Left ventricle myocardium inferior (tissue), 1 donor: ENCODE measurements at regions not wholly inside any gene's neighbourhood (a gene's known extent, or its start where the extent isn't known, plus 50 kb on each side); places are given as distances from the start of the nearest gene placed in this dataset.

ENCODE experiments used
- DNase-seq: peaks from one replicate; pipeline ENCODE4 v3.0.0-alpha.2; 2020
- H3K27ac ChIP-seq: fragments of 200-600 bp; replicated peaks from 2 replicates; pipeline ENCODE4 v1.8.0; 2021
- H3K27me3 ChIP-seq: fragments of 200-600 bp; 2 replicates; pipeline ENCODE4 v1.8.0; 2021; ENCODE audit warnings: low read depth
- H3K36me3 ChIP-seq: fragments of 200-600 bp; 2 replicates; pipeline ENCODE4 v1.8.0; 2021
- H3K4me1 ChIP-seq: fragments of 200-600 bp; 2 replicates; pipeline ENCODE4 v1.8.0; 2021
- H3K4me3 ChIP-seq: fragments of 200-600 bp; 2 replicates; pipeline ENCODE4 v1.8.0; 2021; ENCODE audit warnings: mild to moderate bottlenecking, moderate library complexity
- H3K9me3 ChIP-seq: fragments of 200-600 bp; replicated peaks from 2 replicates; pipeline ENCODE4 v1.8.0; 2021
- CTCF ChIP-seq: fragments of 200-600 bp; IDR thresholded peaks from 2 replicates; pipeline ENCODE4 v1.8.0; 2021; ENCODE audit warnings: antibody characterized with exemption, mild to moderate bottlenecking, borderline replicate concordance
- intact Hi-C: fragments of 100-400 bp; cut with micrococcal nuclease; formaldehyde crosslinking; loops from one replicate; pipeline ENCODE4 v1.11.0; 2022
- donor health status: DM: no; HTN: yes; CAD: no; lungs with severe emphysema.

GRCh38 chr2:196354186-196354585 lies 182.8 kb upstream of the STK17B start:
- Histone ChIP-seq H3K27ac (no peak overlapping the region), H3K27me3 (no peaks in the 10 kb centered on the region), H3K4me1 (peaks cover 35% of the 10 kb centered on the region), H3K36me3 (peaks cover 6% of the 10 kb centered on the region), H3K9me3 (peaks cover 11% of the 10 kb centered on the region), H3K4me3 (no peak overlapping the region)
- TF ChIP-seq CTCF: no peak
- DNase-seq: no peak
- intact Hi-C loops: no loop called here

GRCh38 chr2:196356332-196356731 lies 185.0 kb upstream of the STK17B start:
- intact Hi-C loops: no loop called here
- no peak for DNase-seq
- Histone ChIP-seq H3K4me3 (peak overlapping the region; percentile 60), H3K9me3 (peaks cover 11% of the 10 kb centered on the region), H3K36me3 (peaks cover 6% of the 10 kb centered on the region), H3K27ac (no peak overlapping the region), H3K4me1 (peaks cover 20% of the 10 kb centered on the region), H3K27me3 (no peaks in the 10 kb centered on the region)
- TF ChIP-seq CTCF: no peak

GRCh38 chr2:196360650-196361049 lies 189.3 kb upstream of the STK17B start:
- intact Hi-C loops: no loop called here
- no peak for TF ChIP-seq CTCF
- Histone ChIP-seq H3K9me3 (no peaks in the 10 kb centered on the region), H3K27me3 (no peaks in the 10 kb centered on the region), H3K36me3 (no peaks in the 10 kb centered on the region), H3K4me1 (peaks cover 39% of the 10 kb centered on the region), H3K27ac (peak overlapping the region; percentile 77), H3K4me3 (peak overlapping the region; percentile 60)
- no peak for DNase-seq

GRCh38 chr2:196361606-196362326 lies 190.4 kb upstream of the STK17B start:
- TF ChIP-seq CTCF: no peak
- Histone ChIP-seq H3K4me3 (peak overlapping the region; percentile 60), H3K27me3 (no peaks in the 10 kb centered on the region), H3K9me3 (no peaks in the 10 kb centered on the region), H3K36me3 (no peaks in the 10 kb centered on the region), H3K27ac (peak overlapping the region; percentile 77), H3K4me1 (peaks cover 42% of the 10 kb centered on the region)
- intact Hi-C loops: no loop called here
- DNase-seq: no peak

DNA sequence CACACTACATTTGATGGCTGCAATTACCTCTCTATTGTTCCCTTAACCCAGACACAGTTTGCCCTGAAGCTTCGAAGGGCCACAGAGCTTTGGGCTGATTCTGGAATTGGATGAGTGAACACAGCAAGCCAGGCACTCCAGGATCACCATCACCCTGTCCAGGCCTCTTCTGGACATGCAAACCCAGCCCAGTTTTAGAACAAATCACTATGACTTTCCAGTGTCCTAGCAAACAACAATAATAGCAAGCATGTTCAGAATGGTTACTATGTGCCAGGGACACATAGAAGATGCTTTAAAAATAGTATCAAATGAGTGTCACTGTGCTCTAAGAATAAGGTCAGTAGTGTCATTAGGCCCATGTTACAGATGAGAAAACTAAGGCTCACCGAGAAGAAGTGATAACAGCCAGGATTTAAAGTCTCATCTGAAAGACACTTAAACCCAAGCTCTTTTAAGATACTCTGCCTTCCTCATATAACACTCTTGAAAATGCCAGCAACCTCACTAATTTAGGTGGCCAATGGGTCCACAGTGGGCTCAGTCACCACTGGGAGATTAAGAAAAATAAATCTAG lies 191.7 kb upstream of the STK17B start:
- intact Hi-C loops: no loop called here
- TF ChIP-seq CTCF: no peak
- H3K27ac ChIP-seq: peak overlapping the region; percentile 77
- DNase-seq: no peak
- H3K9me3 ChIP-seq: peaks cover 3% of the 10 kb centered on the region
- no peaks in the 10 kb centered on the region for H3K27me3 ChIP-seq
- no peaks in the 10 kb centered on the region for H3K36me3 ChIP-seq
- H3K4me3 ChIP-seq: no peak overlapping the region
- H3K4me1 ChIP-seq: peaks cover 40% of the 10 kb centered on the region
